ENCODE measurements at regions not wholly inside any gene's neighbourhood (a gene's known extent, or its start where the extent isn't known, plus 50 kb on each side); places are given as distances from the start of the nearest gene placed in this dataset.

DNA sequence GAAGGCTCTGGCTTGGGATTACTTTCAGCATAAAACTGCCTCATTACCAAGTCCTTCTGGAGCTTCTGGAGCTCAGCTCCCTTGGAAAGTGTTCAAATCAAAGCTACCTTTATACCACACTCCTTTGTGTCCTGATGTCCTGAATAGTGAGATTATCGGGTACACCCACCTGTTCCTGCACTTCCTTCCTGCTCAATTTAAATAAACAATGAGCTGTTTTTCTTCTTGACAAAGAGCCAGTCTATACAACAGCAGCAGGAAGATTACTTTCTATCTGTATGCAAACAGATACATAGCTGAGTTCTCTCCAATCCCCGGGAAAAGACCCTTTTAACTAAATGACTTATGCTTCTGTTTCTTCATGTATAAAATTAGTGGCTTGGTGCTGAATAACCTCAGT is 258.0 kb upstream of the FMN2 start:
- no peak for TF ChIP-seq CTCF (conservative IDR thresholded peaks at IDR 0.05; ENCODE audit: low read depth, low read length)
- TF ChIP-seq EZH2 (IDR thresholded peaks at IDR 0.05; ENCODE audit: low read length, unreplicated experiment), result no peak
- TF ChIP-seq EZH2phosphoT487 (IDR thresholded peaks at IDR 0.05; ENCODE audit: borderline replicate concordance, low read length), result no peak

Data from PC-3 (cell line).